SK-N-SH treated with all-trans-retinoic acid at 6 μM for 48 hours (cell line): ENCODE measurements at regions not wholly inside any gene's neighbourhood (a gene's known extent, or its start where the extent isn't known, plus 50 kb on each side); places are given as distances from the start of the nearest gene placed in this dataset.

Experiments used
- ATAC-seq: fragments of 200-7000 bp; cut with Tn5 transposase; 3 replicates; pipeline ENCODE4 v1.9.1; 2020; ENCODE audit warnings: mild to moderate bottlenecking, moderate library complexity
- ARNTL ChIP-seq: fragments of 450-650 bp; formaldehyde crosslinking; IDR thresholded peaks from 2 replicates; pipeline ENCODE4 v1.5.0; 2020; ENCODE audit warnings: low read depth, mild to moderate bottlenecking, moderate library complexity, borderline replicate concordance
- BACH2 ChIP-seq: fragments of 250-450 bp; sonication (Bioruptor Pico); IDR thresholded peaks from 2 replicates; pipeline ENCODE4 v1.9.0; 2021; ENCODE audit warnings: mild to moderate bottlenecking, borderline replicate concordance
- ESRRG ChIP-seq: fragments of 250-450 bp; sonication (Bioruptor Pico); IDR thresholded peaks from 2 replicates; pipeline ENCODE4 v1.6.1; 2021; ENCODE audit warnings: mild to moderate bottlenecking
- GLIS3 ChIP-seq: fragments of 250-450 bp; sonication (Bioruptor Pico); IDR thresholded peaks from 2 replicates; pipeline ENCODE4 v1.5.0; 2020; ENCODE audit warnings: mild to moderate bottlenecking, moderate library complexity
- ISL1 ChIP-seq: fragments of 250-450 bp; sonication (Bioruptor Pico); IDR thresholded peaks from 2 replicates; pipeline ENCODE4 v2.1.2; 2022; ENCODE audit warnings: mild to moderate bottlenecking, moderate library complexity
- PPARA ChIP-seq: fragments of 250-450 bp; sonication (Bioruptor Pico); IDR thresholded peaks from 2 replicates; pipeline ENCODE4 v1.5.0; 2020; ENCODE audit warnings: mild to moderate bottlenecking, borderline replicate concordance
- RARB ChIP-seq: fragments of 250-450 bp; sonication (Bioruptor Pico); IDR thresholded peaks from 2 replicates; pipeline ENCODE4 v1.8.0; 2021; ENCODE audit warnings: mild to moderate bottlenecking, moderate library complexity
- SNAI2 ChIP-seq: fragments of 250-450 bp; sonication (Bioruptor Pico); IDR thresholded peaks from 2 replicates; pipeline ENCODE4 v1.5.0; 2020; ENCODE audit warnings: mild to moderate bottlenecking, moderate library complexity
- TCF4 ChIP-seq: fragments of 250-450 bp; sonication (Bioruptor Pico); IDR thresholded peaks from 2 replicates; pipeline ENCODE4 v1.8.0; 2021; ENCODE audit warnings: mild to moderate bottlenecking, moderate library complexity, borderline replicate concordance
- ZC3H10 ChIP-seq: fragments of 250-450 bp; sonication (Bioruptor Pico); IDR thresholded peaks from 2 replicates; pipeline ENCODE4 v1.5.1; 2021; ENCODE audit warnings: mild to moderate bottlenecking, moderate library complexity
- ZFP3 ChIP-seq: fragments of 250-450 bp; sonication (Bioruptor Pico); IDR thresholded peaks from 2 replicates; pipeline ENCODE4 v1.5.0; 2020; ENCODE audit warnings: mild to moderate bottlenecking, moderate library complexity
- ZFP30 ChIP-seq: fragments of 450-650 bp; formaldehyde crosslinking; IDR thresholded peaks from 2 replicates; pipeline ENCODE4 v1.5.0; 2022; ENCODE audit warnings: mild to moderate bottlenecking, moderate library complexity
- ZNF565 ChIP-seq: fragments of 450-650 bp; formaldehyde crosslinking; conservative IDR thresholded peaks from 2 replicates; pipeline ENCODE4 v1.5.0; 2020; ENCODE audit warnings: low read depth, mild to moderate bottlenecking, moderate library complexity
- ZNF8 ChIP-seq: fragments of 450-650 bp; formaldehyde crosslinking; IDR thresholded peaks from 2 replicates; pipeline ENCODE4 v1.5.0; 2020; ENCODE audit warnings: mild to moderate bottlenecking, moderate library complexity
- TF ChIP-seq, protein P1 (sequence below): fragments of 250-450 bp; sonication (Bioruptor Pico); IDR thresholded peaks from 2 replicates; pipeline ENCODE4 v1.8.0; 2021; ENCODE audit warnings: low read depth, mild to moderate bottlenecking, moderate library complexity, borderline replicate concordance
- TF ChIP-seq, protein P2 (sequence below): fragments of 250-450 bp; sonication (Bioruptor Pico); IDR thresholded peaks from 2 replicates; pipeline ENCODE4 v1.5.1; 2021; ENCODE audit warnings: mild to moderate bottlenecking, moderate library complexity
- TF ChIP-seq, protein P3 (sequence below): fragments of 250-450 bp; sonication (Bioruptor Pico); IDR thresholded peaks from 2 replicates; pipeline ENCODE4 v1.5.0; 2020; ENCODE audit warnings: mild to moderate bottlenecking, moderate library complexity
- TF ChIP-seq, protein P4 (sequence below): fragments of 250-450 bp; sonication (Bioruptor Pico); IDR thresholded peaks from 2 replicates; pipeline ENCODE4 v1.5.1; 2020; ENCODE audit warnings: low read depth, mild to moderate bottlenecking, moderate library complexity

DNA sequence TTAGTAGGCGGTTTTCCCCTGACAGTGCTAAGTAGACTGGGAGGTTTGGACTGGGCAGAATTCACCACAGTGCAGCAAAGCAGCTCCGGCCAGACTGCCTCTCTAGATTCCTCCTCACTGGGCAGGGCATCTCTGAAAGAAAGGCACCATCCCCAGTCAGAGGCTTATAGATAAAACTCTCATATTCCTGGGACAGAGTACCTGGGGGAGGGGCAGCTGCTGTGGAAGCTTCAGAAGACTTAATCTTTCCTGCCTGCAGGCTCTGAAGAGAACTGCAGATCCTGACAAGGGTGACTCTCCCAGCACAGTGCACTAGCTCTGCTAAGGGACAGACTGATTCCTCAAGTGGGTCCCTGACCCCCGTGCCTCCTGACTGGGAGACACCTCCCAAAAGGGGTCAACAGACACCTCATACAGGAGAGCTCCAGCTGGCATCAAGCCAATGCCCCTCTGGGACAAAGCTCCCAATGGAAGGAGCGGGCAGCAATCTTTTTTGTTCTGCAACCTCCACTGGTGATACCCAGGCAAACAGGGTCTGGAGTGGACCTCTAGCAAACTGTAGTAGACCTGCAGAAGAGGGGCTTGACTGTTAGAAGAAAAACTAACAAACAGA lies 266.8 kb upstream of the CRIM1 start:
- no peak for ATAC-seq
- TF ChIP-seq TCF4, result no peak
- no peak for TF ChIP-seq ZC3H10
- no peak for TF ChIP-seq ARNTL (CRISPR knock-in tag)

DNA sequence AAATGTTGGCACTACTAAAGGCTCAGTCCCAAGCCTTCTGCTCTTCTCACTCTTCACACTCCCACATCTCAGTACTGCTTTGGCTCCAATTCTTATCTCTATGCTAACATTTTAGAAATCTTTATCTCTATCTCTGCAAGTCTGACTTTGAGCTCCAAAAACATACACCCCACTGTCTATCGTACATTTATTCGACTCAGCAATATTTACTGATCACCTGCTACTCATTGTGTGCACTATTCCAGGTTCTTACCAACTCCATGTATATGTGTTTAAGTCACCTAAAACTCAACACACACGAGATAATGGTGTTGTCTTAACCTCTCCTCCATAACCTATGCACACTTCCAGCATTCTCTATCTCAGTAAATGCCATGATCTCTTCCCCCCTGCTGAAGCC lies 268.2 kb upstream of the CRIM1 start:
- TF ChIP-seq BACH2 (CRISPR knock-in tag), result no peak
- TF ChIP-seq ZNF8, result no peak
- TF ChIP-seq, protein P1, sequence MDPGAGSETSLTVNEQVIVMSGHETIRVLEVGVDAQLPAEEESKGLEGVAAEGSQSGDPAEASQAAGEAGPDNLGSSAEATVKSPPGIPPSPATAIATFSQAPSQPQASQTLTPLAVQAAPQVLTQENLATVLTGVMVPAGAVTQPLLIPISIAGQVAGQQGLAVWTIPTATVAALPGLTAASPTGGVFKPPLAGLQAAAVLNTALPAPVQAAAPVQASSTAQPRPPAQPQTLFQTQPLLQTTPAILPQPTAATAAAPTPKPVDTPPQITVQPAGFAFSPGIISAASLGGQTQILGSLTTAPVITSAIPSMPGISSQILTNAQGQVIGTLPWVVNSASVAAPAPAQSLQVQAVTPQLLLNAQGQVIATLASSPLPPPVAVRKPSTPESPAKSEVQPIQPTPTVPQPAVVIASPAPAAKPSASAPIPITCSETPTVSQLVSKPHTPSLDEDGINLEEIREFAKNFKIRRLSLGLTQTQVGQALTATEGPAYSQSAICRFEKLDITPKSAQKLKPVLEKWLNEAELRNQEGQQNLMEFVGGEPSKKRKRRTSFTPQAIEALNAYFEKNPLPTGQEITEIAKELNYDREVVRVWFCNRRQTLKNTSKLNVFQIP (CRISPR knock-in tag), result no peak
- TF ChIP-seq, protein P2, sequence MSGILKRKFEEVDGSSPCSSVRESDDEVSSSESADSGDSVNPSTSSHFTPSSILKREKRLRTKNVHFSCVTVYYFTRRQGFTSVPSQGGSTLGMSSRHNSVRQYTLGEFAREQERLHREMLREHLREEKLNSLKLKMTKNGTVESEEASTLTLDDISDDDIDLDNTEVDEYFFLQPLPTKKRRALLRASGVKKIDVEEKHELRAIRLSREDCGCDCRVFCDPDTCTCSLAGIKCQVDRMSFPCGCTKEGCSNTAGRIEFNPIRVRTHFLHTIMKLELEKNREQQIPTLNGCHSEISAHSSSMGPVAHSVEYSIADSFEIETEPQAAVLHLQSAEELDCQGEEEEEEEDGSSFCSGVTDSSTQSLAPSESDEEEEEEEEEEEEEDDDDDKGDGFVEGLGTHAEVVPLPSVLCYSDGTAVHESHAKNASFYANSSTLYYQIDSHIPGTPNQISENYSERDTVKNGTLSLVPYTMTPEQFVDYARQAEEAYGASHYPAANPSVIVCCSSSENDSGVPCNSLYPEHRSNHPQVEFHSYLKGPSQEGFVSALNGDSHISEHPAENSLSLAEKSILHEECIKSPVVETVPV, result no peak
- TF ChIP-seq, protein P3, sequence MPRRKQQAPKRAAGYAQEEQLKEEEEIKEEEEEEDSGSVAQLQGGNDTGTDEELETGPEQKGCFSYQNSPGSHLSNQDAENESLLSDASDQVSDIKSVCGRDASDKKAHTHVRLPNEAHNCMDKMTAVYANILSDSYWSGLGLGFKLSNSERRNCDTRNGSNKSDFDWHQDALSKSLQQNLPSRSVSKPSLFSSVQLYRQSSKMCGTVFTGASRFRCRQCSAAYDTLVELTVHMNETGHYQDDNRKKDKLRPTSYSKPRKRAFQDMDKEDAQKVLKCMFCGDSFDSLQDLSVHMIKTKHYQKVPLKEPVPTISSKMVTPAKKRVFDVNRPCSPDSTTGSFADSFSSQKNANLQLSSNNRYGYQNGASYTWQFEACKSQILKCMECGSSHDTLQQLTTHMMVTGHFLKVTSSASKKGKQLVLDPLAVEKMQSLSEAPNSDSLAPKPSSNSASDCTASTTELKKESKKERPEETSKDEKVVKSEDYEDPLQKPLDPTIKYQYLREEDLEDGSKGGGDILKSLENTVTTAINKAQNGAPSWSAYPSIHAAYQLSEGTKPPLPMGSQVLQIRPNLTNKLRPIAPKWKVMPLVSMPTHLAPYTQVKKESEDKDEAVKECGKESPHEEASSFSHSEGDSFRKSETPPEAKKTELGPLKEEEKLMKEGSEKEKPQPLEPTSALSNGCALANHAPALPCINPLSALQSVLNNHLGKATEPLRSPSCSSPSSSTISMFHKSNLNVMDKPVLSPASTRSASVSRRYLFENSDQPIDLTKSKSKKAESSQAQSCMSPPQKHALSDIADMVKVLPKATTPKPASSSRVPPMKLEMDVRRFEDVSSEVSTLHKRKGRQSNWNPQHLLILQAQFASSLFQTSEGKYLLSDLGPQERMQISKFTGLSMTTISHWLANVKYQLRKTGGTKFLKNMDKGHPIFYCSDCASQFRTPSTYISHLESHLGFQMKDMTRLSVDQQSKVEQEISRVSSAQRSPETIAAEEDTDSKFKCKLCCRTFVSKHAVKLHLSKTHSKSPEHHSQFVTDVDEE, result no peak
- TF ChIP-seq, protein P4, sequence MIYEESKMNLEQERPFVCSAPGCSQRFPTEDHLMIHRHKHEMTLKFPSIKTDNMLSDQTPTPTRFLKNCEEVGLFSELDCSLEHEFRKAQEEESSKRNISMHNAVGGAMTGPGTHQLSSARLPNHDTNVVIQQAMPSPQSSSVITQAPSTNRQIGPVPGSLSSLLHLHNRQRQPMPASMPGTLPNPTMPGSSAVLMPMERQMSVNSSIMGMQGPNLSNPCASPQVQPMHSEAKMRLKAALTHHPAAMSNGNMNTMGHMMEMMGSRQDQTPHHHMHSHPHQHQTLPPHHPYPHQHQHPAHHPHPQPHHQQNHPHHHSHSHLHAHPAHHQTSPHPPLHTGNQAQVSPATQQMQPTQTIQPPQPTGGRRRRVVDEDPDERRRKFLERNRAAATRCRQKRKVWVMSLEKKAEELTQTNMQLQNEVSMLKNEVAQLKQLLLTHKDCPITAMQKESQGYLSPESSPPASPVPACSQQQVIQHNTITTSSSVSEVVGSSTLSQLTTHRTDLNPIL (CRISPR knock-in tag), result no peak
- no peak for TF ChIP-seq ISL1 (CRISPR knock-in tag)
- TF ChIP-seq PPARA (CRISPR knock-in tag), result no peak
- ATAC-seq, result no peak

DNA sequence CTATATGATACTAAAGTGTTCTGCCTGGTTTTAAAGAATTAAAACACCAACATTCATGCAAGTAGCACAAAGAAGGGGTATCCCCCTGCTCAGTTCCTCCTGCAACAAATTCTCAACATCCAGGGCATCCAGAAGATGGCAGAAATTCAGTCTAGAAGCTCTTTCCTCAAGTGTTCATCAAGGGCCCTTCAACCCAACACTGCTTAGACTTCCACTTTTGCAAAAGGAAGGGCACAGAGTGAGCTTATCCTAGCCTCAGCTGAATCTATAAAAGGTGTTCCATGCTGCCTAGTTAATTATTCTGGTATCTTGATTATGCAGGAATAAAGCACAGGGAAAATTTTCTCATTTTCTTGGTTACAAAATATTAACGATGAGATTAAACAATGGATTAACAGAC lies 275.8 kb upstream of the CRIM1 start:
- TF ChIP-seq, protein P4 (CRISPR knock-in tag), result no peak
- TF ChIP-seq ZC3H10, result no peak
- TF ChIP-seq TCF4, result no peak
- TF ChIP-seq SNAI2, result no peak
- TF ChIP-seq ZNF8, result no peak
- TF ChIP-seq ZFP30 (CRISPR knock-in tag), result no peak
- TF ChIP-seq GLIS3 (CRISPR knock-in tag), result no peak
- TF ChIP-seq ZNF565 (CRISPR knock-in tag), result no peak
- TF ChIP-seq, protein P1 (CRISPR knock-in tag), result no peak
- no peak for TF ChIP-seq ESRRG
- TF ChIP-seq ZFP3 (CRISPR knock-in tag), result no peak
- TF ChIP-seq BACH2 (CRISPR knock-in tag), result no peak
- no peak for TF ChIP-seq RARB (CRISPR knock-in tag)
- TF ChIP-seq, protein P3, result no peak
- no peak for ATAC-seq
